Cardiac muscle cell (in vitro differentiated cells and primary cell): ENCODE measurements at regions not wholly inside any gene's neighbourhood (a gene's known extent, or its start where the extent isn't known, plus 50 kb on each side); places are given as distances from the start of the nearest gene placed in this dataset.
"Not testable (repeated sequence)": the region's sequence is repeated elsewhere in the genome, so short reads cannot be mapped to it uniquely, and the experiment has no call there.

Source experiments
- DNase-seq, 2 donors: peaks; one replicate each; pipeline versions ENCODE4 v3.0.0 to v3.0.0-alpha.2; 2010 to 2017; ENCODE audit warnings: low read depth in 1 of 2, low spot score in 1 of 2
- H3K27ac ChIP-seq: fragments of 200-600 bp; sonication (generic); 2 replicates; pipeline ENCODE4 v1.5.1; 2016
- H3K27me3 ChIP-seq: fragments of 200-600 bp; sonication (generic); 2 replicates; pipeline ENCODE4 v1.6.0; 2016; ENCODE audit warnings: control low read depth
- H3K36me3 ChIP-seq: fragments of 200-600 bp; sonication (generic); 2 replicates; pipeline ENCODE4 v1.5.1; 2016; ENCODE audit warnings: control low read depth
- H3K4me1 ChIP-seq: fragments of 200-600 bp; sonication (generic); 2 replicates; pipeline ENCODE4 v1.8.1; 2017; ENCODE audit warnings: low read depth, mild to moderate bottlenecking, mixed run types
- H3K4me3 ChIP-seq: fragments of 200-600 bp; sonication (generic); 2 replicates; pipeline ENCODE4 v1.5.1; 2016; ENCODE audit warnings: mild to moderate bottlenecking
- H3K9me3 ChIP-seq: fragments of 200-600 bp; sonication (generic); 2 replicates; pipeline ENCODE4 v1.5.1; 2017; ENCODE audit warnings: low read depth, mild to moderate bottlenecking, control low read depth
- TF ChIP-seq, protein P1 (sequence below): IDR thresholded peaks from 2 replicates; pipeline ENCODE4 v1.5.1; 2012; ENCODE audit warnings: low read depth, mild to moderate bottlenecking, low read length

DNA sequence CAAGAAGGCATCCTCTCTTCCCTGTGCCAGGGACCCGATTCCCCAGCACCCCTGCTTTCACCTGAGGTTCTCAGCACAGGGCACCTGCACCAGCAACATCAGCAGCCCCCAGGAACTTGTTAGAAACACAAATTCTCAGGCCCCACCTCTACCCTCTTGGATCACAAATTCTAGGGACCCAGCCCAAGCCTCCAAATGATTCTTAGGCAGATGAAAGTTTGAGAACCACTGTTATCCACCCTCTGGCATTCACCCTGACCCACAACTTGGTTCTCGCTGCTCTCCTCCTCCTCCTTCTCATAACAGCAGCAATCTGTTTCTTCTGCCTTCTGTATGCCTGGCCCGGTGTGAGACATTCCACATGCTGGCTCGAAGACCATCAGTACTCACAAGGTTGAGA, 60.3 kb upstream of the HIVEP3 start:
- no peaks in the 10 kb centered on the region for H3K36me3 ChIP-seq
- no peak overlapping the region for H3K27ac ChIP-seq
- H3K27me3 ChIP-seq: no peaks in the 10 kb centered on the region
- TF ChIP-seq, protein P1, sequence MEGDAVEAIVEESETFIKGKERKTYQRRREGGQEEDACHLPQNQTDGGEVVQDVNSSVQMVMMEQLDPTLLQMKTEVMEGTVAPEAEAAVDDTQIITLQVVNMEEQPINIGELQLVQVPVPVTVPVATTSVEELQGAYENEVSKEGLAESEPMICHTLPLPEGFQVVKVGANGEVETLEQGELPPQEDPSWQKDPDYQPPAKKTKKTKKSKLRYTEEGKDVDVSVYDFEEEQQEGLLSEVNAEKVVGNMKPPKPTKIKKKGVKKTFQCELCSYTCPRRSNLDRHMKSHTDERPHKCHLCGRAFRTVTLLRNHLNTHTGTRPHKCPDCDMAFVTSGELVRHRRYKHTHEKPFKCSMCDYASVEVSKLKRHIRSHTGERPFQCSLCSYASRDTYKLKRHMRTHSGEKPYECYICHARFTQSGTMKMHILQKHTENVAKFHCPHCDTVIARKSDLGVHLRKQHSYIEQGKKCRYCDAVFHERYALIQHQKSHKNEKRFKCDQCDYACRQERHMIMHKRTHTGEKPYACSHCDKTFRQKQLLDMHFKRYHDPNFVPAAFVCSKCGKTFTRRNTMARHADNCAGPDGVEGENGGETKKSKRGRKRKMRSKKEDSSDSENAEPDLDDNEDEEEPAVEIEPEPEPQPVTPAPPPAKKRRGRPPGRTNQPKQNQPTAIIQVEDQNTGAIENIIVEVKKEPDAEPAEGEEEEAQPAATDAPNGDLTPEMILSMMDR: no peak
- DNase-seq: no peak
- no peaks in the 10 kb centered on the region for H3K4me1 ChIP-seq
- H3K9me3 ChIP-seq: no peaks in the 10 kb centered on the region
- H3K4me3 ChIP-seq: no peak overlapping the region

DNA sequence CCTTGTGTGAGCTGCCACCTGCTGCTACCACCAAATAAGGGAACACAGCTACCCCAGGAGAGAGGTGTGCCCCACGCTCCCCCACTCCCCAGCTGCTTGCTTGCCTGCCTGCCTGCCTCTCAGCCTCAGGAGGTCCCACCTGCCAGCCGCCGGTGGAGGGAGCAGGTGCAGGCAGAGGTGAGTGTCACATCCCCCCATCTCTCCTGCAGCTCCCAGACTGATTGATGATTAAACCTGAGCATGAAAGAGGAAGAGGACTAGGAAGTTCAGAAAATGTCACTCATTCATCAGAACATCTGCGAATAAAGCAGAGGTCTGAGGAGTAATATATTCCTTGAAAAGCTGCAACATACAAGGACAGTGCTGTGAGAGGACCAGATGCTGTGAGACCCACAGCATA, 58.6 kb upstream of the HIVEP3 start:
- H3K27me3 ChIP-seq: no peaks in the 10 kb centered on the region
- H3K4me3 ChIP-seq: no peak overlapping the region
- no peaks in the 10 kb centered on the region for H3K36me3 ChIP-seq
- H3K27ac ChIP-seq: no peak overlapping the region
- no peaks in the 10 kb centered on the region for H3K4me1 ChIP-seq
- no peak for DNase-seq
- TF ChIP-seq, protein P1: no peak
- no peaks in the 10 kb centered on the region for H3K9me3 ChIP-seq

DNA sequence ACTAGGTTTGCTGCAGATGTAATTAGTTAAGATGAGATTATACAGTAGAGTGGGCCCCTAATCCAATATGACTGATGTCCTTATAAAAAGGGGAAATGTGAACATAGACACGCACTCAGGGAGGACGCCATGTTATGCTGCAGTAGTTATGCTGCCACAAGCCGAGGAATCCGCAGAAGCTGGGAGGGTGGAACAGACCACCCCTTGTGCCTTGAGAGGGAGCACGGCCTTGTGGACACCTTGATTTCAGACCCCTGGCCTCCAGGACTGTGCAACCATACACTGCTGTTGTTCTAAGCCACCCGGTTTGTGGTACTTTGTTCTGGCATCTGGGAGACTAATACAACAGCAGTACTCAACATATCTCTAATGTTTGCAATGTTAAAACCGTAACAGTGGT, 57.9 kb upstream of the HIVEP3 start:
- no peak overlapping the region for H3K4me3 ChIP-seq
- no peak overlapping the region for H3K27ac ChIP-seq
- DNase-seq: no peak
- TF ChIP-seq, protein P1: no peak
- no peaks in the 10 kb centered on the region for H3K36me3 ChIP-seq
- no peaks in the 10 kb centered on the region for H3K4me1 ChIP-seq
- H3K9me3 ChIP-seq: no peaks in the 10 kb centered on the region
- no peaks in the 10 kb centered on the region for H3K27me3 ChIP-seq

DNA sequence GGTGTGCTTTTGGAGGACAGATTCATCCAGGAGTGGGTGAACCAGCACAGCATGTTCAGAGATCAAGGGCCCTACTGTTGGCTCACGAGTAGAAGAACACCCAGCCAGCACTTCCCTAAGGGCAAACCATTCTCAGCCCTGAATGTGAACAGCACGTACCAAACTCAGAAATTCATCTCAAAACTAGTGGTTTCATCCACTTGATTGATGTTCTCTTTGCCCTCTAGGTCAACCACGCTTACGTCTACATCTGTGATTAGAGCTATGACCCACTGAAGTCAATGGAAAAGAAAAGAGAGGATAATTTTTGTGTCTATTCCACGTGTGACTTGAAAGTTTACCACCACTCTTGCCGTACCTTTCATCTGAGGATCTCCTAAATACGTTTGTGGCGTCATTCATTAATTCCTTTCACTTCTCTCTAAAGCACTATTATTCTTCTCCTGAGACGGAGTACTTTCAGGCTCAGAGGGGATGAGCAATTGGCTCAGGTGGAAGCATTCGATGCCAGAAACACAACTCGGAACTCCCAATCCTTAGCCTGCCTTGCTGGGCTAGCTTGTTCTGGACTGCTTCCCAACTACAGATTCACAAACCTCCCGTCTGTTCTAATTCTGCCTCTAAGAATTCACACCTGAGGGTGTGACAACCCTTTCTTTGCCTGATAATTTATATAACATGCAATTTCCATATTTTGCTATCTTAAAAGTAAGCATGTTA, 57.3 kb upstream of the HIVEP3 start:
- H3K27me3 ChIP-seq: no peaks in the 10 kb centered on the region
- no peaks in the 10 kb centered on the region for H3K36me3 ChIP-seq
- H3K27ac ChIP-seq: no peak overlapping the region
- H3K4me1 ChIP-seq: no peaks in the 10 kb centered on the region
- H3K9me3 ChIP-seq: no peaks in the 10 kb centered on the region
- no peak for DNase-seq
- H3K4me3 ChIP-seq: no peak overlapping the region
- TF ChIP-seq, protein P1: no peak

DNA sequence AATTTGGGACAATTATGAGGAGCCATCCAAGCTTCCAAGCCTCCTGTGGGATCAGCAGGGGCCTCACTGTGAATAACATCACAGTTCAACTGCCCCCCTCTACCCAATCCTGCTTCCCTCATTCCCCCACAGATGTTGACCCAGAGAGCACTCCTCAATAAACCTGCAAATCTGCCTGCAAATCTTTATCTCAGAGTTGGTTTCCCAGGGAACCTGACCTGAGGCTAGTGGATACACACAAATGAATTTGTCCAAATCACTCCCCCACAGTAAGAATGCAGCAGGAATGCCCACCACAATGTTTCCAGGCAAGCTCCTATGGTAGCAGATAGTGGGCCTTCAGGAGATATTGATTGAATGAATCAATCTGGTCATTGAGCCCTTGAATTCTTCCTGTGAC, 56.4 kb upstream of the HIVEP3 start:
- H3K27me3 ChIP-seq: no peaks in the 10 kb centered on the region
- no peak overlapping the region for H3K4me3 ChIP-seq
- H3K9me3 ChIP-seq: no peaks in the 10 kb centered on the region
- no peak for DNase-seq
- H3K27ac ChIP-seq: no peak overlapping the region
- TF ChIP-seq, protein P1: no peak
- H3K36me3 ChIP-seq: no peaks in the 10 kb centered on the region
- no peaks in the 10 kb centered on the region for H3K4me1 ChIP-seq

DNA sequence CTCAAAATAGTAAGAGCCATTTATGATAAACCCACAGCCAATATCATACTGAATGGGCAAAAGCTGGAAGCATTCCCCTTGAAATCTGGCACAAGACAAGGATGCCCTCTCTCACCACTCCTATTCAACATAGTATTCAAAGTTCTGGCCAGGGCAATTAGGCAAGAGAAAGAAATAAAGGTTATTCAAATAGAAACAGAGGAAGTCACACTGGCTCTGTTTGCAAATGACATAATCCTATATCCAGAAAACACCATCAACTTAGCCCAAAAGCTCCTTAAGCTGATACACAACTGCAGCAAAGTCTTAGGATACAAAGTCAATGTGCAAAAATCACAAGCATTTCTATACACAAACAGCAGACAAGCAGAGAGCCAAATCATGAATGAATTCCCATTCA, 49.8 kb upstream of the HIVEP3 start:
- not testable (repeated sequence) for H3K4me1 ChIP-seq, H3K27me3 ChIP-seq, H3K36me3 ChIP-seq, DNase-seq, H3K27ac ChIP-seq, H3K9me3 ChIP-seq, H3K4me3 ChIP-seq
